GM12878 (cell line): ENCODE measurements at regions not wholly inside any gene's neighbourhood (a gene's known extent, or its start where the extent isn't known, plus 50 kb on each side); places are given as distances from the start of the nearest gene placed in this dataset.

Source experiments
- ATAC-seq: fragments of 200-7000 bp; cut with Tn5 transposase; 3 replicates; pipeline ENCODE4 v1.9.1; 2020; ENCODE audit warnings: mild to moderate bottlenecking, moderate library complexity
- BruUV-seq: library from RNA; stranded (reverse); fragments of 400-500 nt; replicated peaks from 2 replicates; lab custom pipeline; 2021; lab: Mats Ljungman, UMichigan
- CTCF ChIA-PET: fragments of 300-600 bp; sonication (Branson Sonifier 250); formaldehyde crosslinking; extraction: SDS; loops from one replicate; lab custom pipeline; 2021; ENCODE audit warnings: inconsistent platforms; lab: Yijun Ruan, JAX
- POLR2A ChIA-PET: fragments of 350-600 bp; formaldehyde crosslinking; extraction: SDS; loops from one replicate; lab custom pipeline; 2021; ENCODE audit warnings: inconsistent platforms; lab: Charles Lee
- RAD21 ChIA-PET: fragments of 300-600 bp; sonication (Branson Sonifier 250); formaldehyde crosslinking; loops from one replicate; lab custom pipeline; 2023; ENCODE audit warnings: antibody characterized with exemption; ENCODE audit not compliant: unreplicated experiment; lab: Charles Lee
- SMC1A ChIA-PET: fragments of 300-600 bp; sonication (Branson Sonifier 250); formaldehyde crosslinking; loops from one replicate; lab custom pipeline; 2023; ENCODE audit not compliant: unreplicated experiment, uncharacterized antibody; lab: Charles Lee
- DNase-seq: peaks from one replicate; pipeline ENCODE4 v3.0.0-alpha.2; 2011; ENCODE audit warnings: low read depth, low spot score
- FAIRE-seq: peaks from 3 replicates; lab custom pipeline; 2011; peaks lifted over from hg19 to GRCh38; lab: Jason Lieb, UNC
- H2AFZ ChIP-seq: 2 replicates; pipeline ENCODE4 v1.6.0; 2011; ENCODE audit warnings: low read depth, low read length, control low read depth; ENCODE audit not compliant: control insufficient read depth
- H3K27ac ChIP-seq: 2 replicates; pipeline ENCODE4 v1.5.1; 2011; ENCODE audit warnings: control low read depth; ENCODE audit not compliant: control insufficient read depth, insufficient read depth
- H3K27me3 ChIP-seq, 2 experiments: replicated peaks in 1 of 2; 2 replicates each; pipeline versions ENCODE4 v1.6.0 to v1.6.1; 2011; ENCODE audit warnings: low read length in 1 of 2; ENCODE audit not compliant: control insufficient read depth in 2 of 2, insufficient read depth in 2 of 2
- H3K36me3 ChIP-seq, 2 experiments: 2 replicates each; pipeline ENCODE4 v1.5.1; 2011; ENCODE audit warnings: low read length in 1 of 2; ENCODE audit not compliant: control insufficient read depth in 2 of 2, insufficient read depth in 2 of 2
- H3K4me1 ChIP-seq: 2 replicates; pipeline ENCODE4 v1.6.1; 2011; ENCODE audit warnings: mild to moderate bottlenecking, low read length, moderate library complexity, mixed read lengths; ENCODE audit not compliant: control insufficient read depth, insufficient read depth
- H3K4me2 ChIP-seq: 2 replicates; pipeline ENCODE4 v1.6.0; 2011; ENCODE audit warnings: control low read depth; ENCODE audit not compliant: control insufficient read depth, insufficient read depth
- H3K4me3 ChIP-seq: fragments of 200-600 bp; sonication (generic); 2 replicates; pipeline ENCODE4 v1.5.1; 2016
- H3K79me2 ChIP-seq: 2 replicates; pipeline ENCODE4 v1.6.0; 2011; ENCODE audit warnings: low read length; ENCODE audit not compliant: control insufficient read depth, insufficient read depth
- H3K9ac ChIP-seq: 2 replicates; pipeline ENCODE4 v1.8.0; 2011; ENCODE audit warnings: low read length, control low read depth, mixed read lengths; ENCODE audit not compliant: control insufficient read depth, insufficient read depth
- H3K9me3 ChIP-seq: replicated peaks from 3 replicates; pipeline ENCODE4 v1.5.1; 2011; ENCODE audit warnings: mild to moderate bottlenecking, low read length; ENCODE audit not compliant: control insufficient read depth, insufficient read depth
- H4K20me1 ChIP-seq: 2 replicates; pipeline ENCODE4 v1.6.0; 2011; ENCODE audit not compliant: control insufficient read depth, insufficient read depth
- CEBPB ChIP-seq, 2 experiments: fragments of 150-350 bp in 1 of 2; IDR thresholded peaks; 2 replicates each; pipeline ENCODE4 v1.6.1; 2012 to 2014; ENCODE audit warnings: low read depth in 2 of 2, low read length in 2 of 2, borderline replicate concordance in 1 of 2, inconsistent platforms in 1 of 2
- ELK1 ChIP-seq: IDR thresholded peaks from 2 replicates; pipeline ENCODE4 v1.6.1; 2012; ENCODE audit warnings: low read depth, low read length, improper control_type of control experiment
- FOXM1 ChIP-seq: IDR thresholded peaks from 2 replicates; pipeline ENCODE4 v1.6.1; 2012; ENCODE audit warnings: low read depth, mild to moderate bottlenecking, inconsistent platforms, low read length, moderate library complexity
- NFIC ChIP-seq: IDR thresholded peaks from 2 replicates; pipeline ENCODE4 v1.6.1; 2012; ENCODE audit warnings: low read depth, mild to moderate bottlenecking, inconsistent platforms, low read length, moderate library complexity
- REST ChIP-seq: IDR thresholded peaks from 2 replicates; pipeline ENCODE4 v1.6.1; 2012; ENCODE audit warnings: mild to moderate bottlenecking, low read depth, low read length
- SREBF1 ChIP-seq: IDR thresholded peaks from 2 replicates; pipeline ENCODE4 v1.6.1; 2012; ENCODE audit warnings: mild to moderate bottlenecking, low read length
- STAT3 ChIP-seq: IDR thresholded peaks from 2 replicates; pipeline ENCODE4 v1.6.1; 2011; ENCODE audit warnings: low read depth, low read length, improper control_type of control experiment
- SUPT20H ChIP-seq: IDR thresholded peaks from 2 replicates; pipeline ENCODE4 v1.6.1; 2011; ENCODE audit warnings: low read depth, mild to moderate bottlenecking, low read length, moderate library complexity, borderline replicate concordance; ENCODE audit not compliant: control insufficient read depth
- ZBED1 ChIP-seq: IDR thresholded peaks from 2 replicates; pipeline ENCODE4 v1.6.1; 2016; ENCODE audit warnings: borderline replicate concordance
- ZNF217 ChIP-seq: fragments of 450-650 bp; IDR thresholded peaks from 2 replicates; pipeline ENCODE4 v1.6.1; 2017; ENCODE audit warnings: antibody characterized with exemption, mild to moderate bottlenecking
- WGBS: methylation state at CpG from one replicate; pipeline ENCODE4 v1.1.6; 2016; ENCODE audit warnings: low lambda C conversion rate; ENCODE audit not compliant: insufficient replicate concordance, insufficient coverage; ENCODE audit errors: missing lambda C conversion rate; 5-methylcytosine and 5-hydroxymethylcytosine counted together
- in situ Hi-C: fragments of 300-500 bp; cut with MboI; formaldehyde crosslinking; loops from 9 replicates; pipeline ENCODE4 v1.14.3; 2018; ENCODE audit warnings: mixed read lengths
- intact Hi-C: fragments of 100-400 bp; cut with micrococcal nuclease; formaldehyde crosslinking; loops from one replicate; pipeline ENCODE4 v1.14.2; 2022; ENCODE audit not compliant: unreplicated experiment

DNA sequence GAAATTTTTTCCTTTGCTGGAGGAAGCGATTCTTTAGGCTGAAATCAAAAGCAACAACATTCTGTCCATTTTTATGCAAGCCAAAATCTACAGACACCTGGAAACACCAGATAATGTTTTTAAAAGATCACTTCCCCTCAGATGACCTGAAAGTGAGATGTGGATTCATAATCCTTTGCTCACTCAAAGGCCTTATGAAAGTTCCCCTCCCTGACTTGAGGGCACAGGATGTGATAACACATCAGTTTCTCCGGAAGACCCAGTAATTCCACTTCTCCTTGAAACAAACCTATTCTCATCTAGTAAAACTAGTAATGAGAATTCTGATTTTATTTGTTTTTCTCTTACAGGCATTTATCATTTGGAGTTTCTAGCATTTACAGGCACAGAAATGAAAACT, 218.3 kb upstream of the RND3 start:
- CTCF ChIA-PET = interaction anchor here (1.3 kb wide), 1 partner anchor 44 kb away, joined by 4 read pairs; no protein-coding TSS in a partner anchor
- no peak for FAIRE-seq
- no peak for TF ChIP-seq STAT3
- H3K9ac ChIP-seq = no peak overlapping the region
- SMC1A ChIA-PET = interaction anchor here (1.2 kb wide), 1 partner anchor 49 kb away, joined by 3 read pairs; no protein-coding TSS in a partner anchor
- no peaks in the 10 kb centered on the region for H4K20me1 ChIP-seq
- 43% methylated on average over 2 of the region's 2 CpGs for WGBS
- no peak overlapping the region for H3K27ac ChIP-seq
- ATAC-seq = peak; percentile 76
- in situ Hi-C loops (no loop called here), intact Hi-C loops (no loop called here)
- RAD21 ChIA-PET = no interaction called here
- H2AFZ ChIP-seq = no peak overlapping the region
- DNase-seq = peak; percentile 8
- no peak overlapping the region for H3K4me2 ChIP-seq
- H3K4me3 ChIP-seq = no peak overlapping the region
- H3K79me2 ChIP-seq = no peaks in the 10 kb centered on the region
- H3K36me3 ChIP-seq = no peaks in the 10 kb centered on the region
- no peaks in the 10 kb centered on the region for H3K4me1 ChIP-seq
- H3K9me3 ChIP-seq = no peaks in the 10 kb centered on the region
- POLR2A ChIA-PET = no interaction called here
- no peaks in the 10 kb centered on the region for H3K27me3 ChIP-seq
- BruUV-seq = no TSS peak

- 48% methylated on average over 2 of the region's 2 CpGs for WGBS
- H3K9me3 ChIP-seq = no peaks in the 10 kb centered on the region
- TF ChIP-seq CEBPB (IDR thresholded peaks at IDR 0.05; ENCODE audit: borderline replicate concordance in 1 of 2, low read depth in 2 of 2, low read length in 2 of 2) (no peak), ZBED1 (no peak), FOXM1 (no peak), ELK1 (no peak), NFIC (no peak), ZNF217 (no peak), SREBF1 (no peak), REST (no peak), SUPT20H (no peak)
- TF ChIP-seq, all 136 proteins: peak for 0
- Histone ChIP-seq H3K79me2 (no peaks in the 10 kb centered on the region), H3K4me3 (no peak overlapping the region), H3K36me3 (no peaks in the 10 kb centered on the region), H4K20me1 (no peaks in the 10 kb centered on the region), H3K4me1 (no peaks in the 10 kb centered on the region), H3K27me3 (no peaks in the 10 kb centered on the region), H3K27ac (no peak overlapping the region), H3K9ac (no peak overlapping the region), H2AFZ (no peak overlapping the region), H3K4me2 (no peak overlapping the region)
- no peak for ATAC-seq
- ChIA-PET SMC1A (no interaction called here), RAD21 (no interaction called here), CTCF (interaction anchor here (0.5 kb wide), 1 partner anchor 151 kb away, joined by 3 read pairs; no protein-coding TSS in a partner anchor), POLR2A (no interaction called here)
- no TSS peak for BruUV-seq
- in situ Hi-C loops = no loop called here
- intact Hi-C loops = no loop called here
- FAIRE-seq = no peak
- DNase-seq = no peak
These were observed 217.9 kb upstream of the RND3 start for GRCh38 chr2:150705357-150705756.
